HG03025 (cell line): ENCODE measurements at regions not wholly inside any gene's neighbourhood (a gene's known extent, or its start where the extent isn't known, plus 50 kb on each side); places are given as distances from the start of the nearest gene placed in this dataset.

Experiments used
- ATAC-seq: cut with Tn5 transposase; IDR thresholded peaks from one replicate; pipeline ENCODE4 v1.9.1; 2021; ENCODE audit warnings: mild to moderate bottlenecking, moderate library complexity; ENCODE audit not compliant: unreplicated experiment, low FRiP score

GRCh38 chr10:121069061-121069850, 218.1 kb downstream of the WDR11 start:
- peak; percentile 68 for ATAC-seq

GRCh38 chr10:121070275-121071070, 219.3 kb downstream of the WDR11 start:
- no peak for ATAC-seq

- no peak for ATAC-seq
These were observed 220.7 kb downstream of the WDR11 start for GRCh38 chr10:121071901-121072300.

- no peak for ATAC-seq
These were observed 222.6 kb downstream of the WDR11 start for GRCh38 chr10:121073728-121074127.

GRCh38 chr10:121076776-121077715, 225.9 kb downstream of the WDR11 start:
- no peak for ATAC-seq

GRCh38 chr10:121078036-121078435, 226.9 kb downstream of the WDR11 start:
- ATAC-seq, result no peak

- ATAC-seq, result no peak
These were observed 227.5 kb downstream of the WDR11 start for GRCh38 chr10:121078672-121079102.

- no peak for ATAC-seq
These were observed 228.1 kb downstream of the WDR11 start for GRCh38 chr10:121079226-121079625.

- no peak for ATAC-seq
These were observed 229.2 kb downstream of the WDR11 start for GRCh38 chr10:121080281-121080891.

- no peak for ATAC-seq
These were observed 230.1 kb downstream of the WDR11 start for GRCh38 chr10:121081306-121081705.

GRCh38 chr10:121082984-121083383, 231.8 kb downstream of the WDR11 start:
- ATAC-seq, result no peak

GRCh38 chr10:121084016-121084674, 233.0 kb downstream of the WDR11 start:
- ATAC-seq, result no peak

GRCh38 chr10:121084675-121085070, 233.5 kb downstream of the WDR11 start:
- ATAC-seq, result no peak

GRCh38 chr10:121085367-121085766, 234.2 kb downstream of the WDR11 start:
- no peak for ATAC-seq

- no peak for ATAC-seq
These were observed 236.0 kb downstream of the WDR11 start for GRCh38 chr10:121087129-121087528.

GRCh38 chr10:121087688-121088087, 236.5 kb downstream of the WDR11 start:
- no peak for ATAC-seq

GRCh38 chr10:121088524-121088923, 237.4 kb downstream of the WDR11 start:
- ATAC-seq, result no peak

- ATAC-seq, result no peak
These were observed 238.3 kb downstream of the WDR11 start for GRCh38 chr10:121089434-121089833.

GRCh38 chr10:121091961-121092719, 241.0 kb downstream of the WDR11 start:
- ATAC-seq, result no peak
